ENCODE measurements at regions not wholly inside any gene's neighbourhood (a gene's known extent, or its start where the extent isn't known, plus 50 kb on each side); places are given as distances from the start of the nearest gene placed in this dataset.

GRCh38 chr5:116702776-116703175 is 128.2 kb upstream of the SEMA6A start:
- no peak overlapping the region for H2BK120ac ChIP-seq (ENCODE audit: low read depth, low read length)
- H3K4me2 ChIP-seq (ENCODE audit: insufficient read depth, low read length, poor library complexity, severe bottlenecking) = no peak overlapping the region
- H4K8ac ChIP-seq (ENCODE audit: low read depth, low read length) = no peak overlapping the region
- no peak overlapping the region for H2AFZ ChIP-seq (ENCODE audit: low read length)
- no peak overlapping the region for H2BK15ac ChIP-seq (ENCODE audit: low read length)
- H3K4me1 ChIP-seq (ENCODE audit: control insufficient read depth in 2 of 2, insufficient read depth in 1 of 2, low read depth in 1 of 2, low read length in 2 of 2) = peaks cover 0 to 3% of the 10 kb centered on the region in 2 donors
- H3K79me1 ChIP-seq (ENCODE audit: low read depth, low read length) = no peaks in the 10 kb centered on the region
- no peak overlapping the region for H3K14ac ChIP-seq (ENCODE audit: low read length)
- H4K91ac ChIP-seq (ENCODE audit: low read depth, low read length, poor library complexity) = no peak overlapping the region
- no peak overlapping the region for H3K4ac ChIP-seq (ENCODE audit: low read length)
- H3K9me3 ChIP-seq (replicated peaks in 1 of 2; ENCODE audit: control insufficient read depth in 2 of 2, insufficient read depth in 1 of 2, low read depth in 1 of 2, low read length in 2 of 2) = no peaks in the 10 kb centered on the region
- no peaks in the 10 kb centered on the region for H3K27me3 ChIP-seq (ENCODE audit: control insufficient read depth in 3 of 3, insufficient read depth in 3 of 3, low read depth in 1 of 3, low read length in 3 of 3)
- no peak overlapping the region for H3K27ac ChIP-seq (replicated peaks; ENCODE audit: low read length)
- no peak overlapping the region for H2AK5ac ChIP-seq (ENCODE audit: low read depth, low read length)
- no CpG with 5 or more reads among the region's 1 CpG for WGBS, 2 donors (ENCODE audit: extremely low coverage in 2 of 2, insufficient read length in 2 of 2, insufficient replicate concordance in 1 of 2)
- no peak overlapping the region for H3K9ac ChIP-seq (ENCODE audit: low read depth, low read length, poor library complexity)
- no peak for DNase-seq (ENCODE audit: low spot score)
- no peak overlapping the region for H2BK5ac ChIP-seq (ENCODE audit: low read length)
- H3K23ac ChIP-seq (ENCODE audit: low read depth, low read length, poor library complexity) = no peak overlapping the region
- H3K18ac ChIP-seq (ENCODE audit: low read length) = no peak overlapping the region
- no peaks in the 10 kb centered on the region for H3K36me3 ChIP-seq (replicated peaks in 1 of 2; ENCODE audit: control insufficient read depth in 2 of 2, insufficient read depth in 2 of 2, low read length in 2 of 2)
- H2BK12ac ChIP-seq (ENCODE audit: low read length) = no peak overlapping the region
- H3K4me3 ChIP-seq (ENCODE audit: low read length in 2 of 2) = no peak overlapping the region

GRCh38 chr5:116699332-116699731 is 124.7 kb upstream of the SEMA6A start:
- no peak overlapping the region for H3K4me2 ChIP-seq (ENCODE audit: insufficient read depth, low read length, poor library complexity, severe bottlenecking)
- no peak overlapping the region for H3K4me3 ChIP-seq (ENCODE audit: low read length in 2 of 2)
- WGBS, 2 donors (ENCODE audit: extremely low coverage in 2 of 2, insufficient read length in 2 of 2, insufficient replicate concordance in 1 of 2) = no CpG with 5 or more reads among the region's 1 CpG
- H3K9ac ChIP-seq (ENCODE audit: low read depth, low read length, poor library complexity) = no peak overlapping the region
- no peak overlapping the region for H2BK5ac ChIP-seq (ENCODE audit: low read length)
- no peak overlapping the region for H3K27ac ChIP-seq (replicated peaks; ENCODE audit: low read length)
- H4K91ac ChIP-seq (ENCODE audit: low read depth, low read length, poor library complexity) = no peak overlapping the region
- H2BK120ac ChIP-seq (ENCODE audit: low read depth, low read length) = no peak overlapping the region
- H3K4me1 ChIP-seq (ENCODE audit: control insufficient read depth in 2 of 2, insufficient read depth in 1 of 2, low read depth in 1 of 2, low read length in 2 of 2) = peaks cover 3 to 6% of the 10 kb centered on the region in 2 donors
- H4K8ac ChIP-seq (ENCODE audit: low read depth, low read length) = no peak overlapping the region
- no peak overlapping the region for H3K14ac ChIP-seq (ENCODE audit: low read length)
- H2AFZ ChIP-seq (ENCODE audit: low read length) = no peak overlapping the region
- no peaks in the 10 kb centered on the region for H3K79me1 ChIP-seq (ENCODE audit: low read depth, low read length)
- H3K9me3 ChIP-seq (replicated peaks in 1 of 2; ENCODE audit: control insufficient read depth in 2 of 2, insufficient read depth in 1 of 2, low read depth in 1 of 2, low read length in 2 of 2) = no peaks in the 10 kb centered on the region
- H3K18ac ChIP-seq (ENCODE audit: low read length) = no peak overlapping the region
- DNase-seq (ENCODE audit: low spot score) = no peak
- no peak overlapping the region for H2BK15ac ChIP-seq (ENCODE audit: low read length)
- no peak overlapping the region for H2BK12ac ChIP-seq (ENCODE audit: low read length)
- H3K4ac ChIP-seq (ENCODE audit: low read length) = no peak overlapping the region
- no peaks in the 10 kb centered on the region for H3K27me3 ChIP-seq (ENCODE audit: control insufficient read depth in 3 of 3, insufficient read depth in 3 of 3, low read depth in 1 of 3, low read length in 3 of 3)
- H3K23ac ChIP-seq (ENCODE audit: low read depth, low read length, poor library complexity) = no peak overlapping the region
- no peak overlapping the region for H2AK5ac ChIP-seq (ENCODE audit: low read depth, low read length)
- H3K36me3 ChIP-seq (replicated peaks in 1 of 2; ENCODE audit: control insufficient read depth in 2 of 2, insufficient read depth in 2 of 2, low read length in 2 of 2) = no peaks in the 10 kb centered on the region

GRCh38 chr5:116696366-116696765 is 121.7 kb upstream of the SEMA6A start:
- Histone ChIP-seq H2AK5ac (ENCODE audit: low read depth, low read length) (no peak overlapping the region), H3K14ac (ENCODE audit: low read length) (no peak overlapping the region), H3K23ac (ENCODE audit: low read depth, low read length, poor library complexity) (no peak overlapping the region), H3K79me1 (ENCODE audit: low read depth, low read length) (no peaks in the 10 kb centered on the region), H3K4ac (ENCODE audit: low read length) (no peak overlapping the region), H3K27me3 (ENCODE audit: control insufficient read depth in 3 of 3, insufficient read depth in 3 of 3, low read depth in 1 of 3, low read length in 3 of 3) (no peaks in the 10 kb centered on the region), H3K9ac (ENCODE audit: low read depth, low read length, poor library complexity) (no peak overlapping the region), H4K91ac (ENCODE audit: low read depth, low read length, poor library complexity) (no peak overlapping the region), H2BK5ac (ENCODE audit: low read length) (no peak overlapping the region), H3K36me3 (replicated peaks in 1 of 2; ENCODE audit: control insufficient read depth in 2 of 2, insufficient read depth in 2 of 2, low read length in 2 of 2) (no peaks in the 10 kb centered on the region), H3K4me3 (ENCODE audit: low read length in 2 of 2) (no peak overlapping the region), H3K27ac (replicated peaks; ENCODE audit: low read length) (no peak overlapping the region), H2BK15ac (ENCODE audit: low read length) (no peak overlapping the region), H2BK120ac (ENCODE audit: low read depth, low read length) (no peak overlapping the region), H2AFZ (ENCODE audit: low read length) (peak overlapping the region; percentile 15), H3K4me1 (ENCODE audit: control insufficient read depth in 2 of 2, insufficient read depth in 1 of 2, low read depth in 1 of 2, low read length in 2 of 2) (peaks cover 3 to 6% of the 10 kb centered on the region in 2 donors), H2BK12ac (ENCODE audit: low read length) (no peak overlapping the region), H3K4me2 (ENCODE audit: insufficient read depth, low read length, poor library complexity, severe bottlenecking) (no peak overlapping the region), H3K9me3 (replicated peaks in 1 of 2; ENCODE audit: control insufficient read depth in 2 of 2, insufficient read depth in 1 of 2, low read depth in 1 of 2, low read length in 2 of 2) (no peaks in the 10 kb centered on the region), H4K8ac (ENCODE audit: low read depth, low read length) (no peak overlapping the region), H3K18ac (ENCODE audit: low read length) (peak overlapping the region; percentile 46)
- WGBS, 2 donors (ENCODE audit: extremely low coverage in 2 of 2, insufficient read length in 2 of 2, insufficient replicate concordance in 1 of 2) = no CpG with 5 or more reads among the region's 5 CpGs
- DNase-seq (ENCODE audit: low spot score) = peak; percentile 26

GRCh38 chr5:116695681-116696080 is 121.1 kb upstream of the SEMA6A start:
- no peak overlapping the region for H3K23ac ChIP-seq (ENCODE audit: low read depth, low read length, poor library complexity)
- H3K79me1 ChIP-seq (ENCODE audit: low read depth, low read length) = no peaks in the 10 kb centered on the region
- no peak for DNase-seq (ENCODE audit: low spot score)
- no peaks in the 10 kb centered on the region for H3K36me3 ChIP-seq (replicated peaks in 1 of 2; ENCODE audit: control insufficient read depth in 2 of 2, insufficient read depth in 2 of 2, low read length in 2 of 2)
- H3K4me1 ChIP-seq (ENCODE audit: control insufficient read depth in 2 of 2, insufficient read depth in 1 of 2, low read depth in 1 of 2, low read length in 2 of 2) = peaks cover 3 to 6% of the 10 kb centered on the region in 2 donors
- H3K9me3 ChIP-seq (replicated peaks in 1 of 2; ENCODE audit: control insufficient read depth in 2 of 2, insufficient read depth in 1 of 2, low read depth in 1 of 2, low read length in 2 of 2) = no peaks in the 10 kb centered on the region
- no CpG with 5 or more reads among the region's 3 CpGs for WGBS, 2 donors (ENCODE audit: extremely low coverage in 2 of 2, insufficient read length in 2 of 2, insufficient replicate concordance in 1 of 2)
- H3K9ac ChIP-seq (ENCODE audit: low read depth, low read length, poor library complexity) = no peak overlapping the region
- no peak overlapping the region for H2BK5ac ChIP-seq (ENCODE audit: low read length)
- peak overlapping the region; percentile 15 for H2AFZ ChIP-seq (ENCODE audit: low read length)
- H2AK5ac ChIP-seq (ENCODE audit: low read depth, low read length) = no peak overlapping the region
- no peak overlapping the region for H3K14ac ChIP-seq (ENCODE audit: low read length)
- no peak overlapping the region for H2BK120ac ChIP-seq (ENCODE audit: low read depth, low read length)
- no peak overlapping the region for H3K27ac ChIP-seq (replicated peaks; ENCODE audit: low read length)
- H4K91ac ChIP-seq (ENCODE audit: low read depth, low read length, poor library complexity) = no peak overlapping the region
- H3K18ac ChIP-seq (ENCODE audit: low read length) = no peak overlapping the region
- H3K4me3 ChIP-seq (ENCODE audit: low read length in 2 of 2) = no peak overlapping the region
- no peak overlapping the region for H2BK15ac ChIP-seq (ENCODE audit: low read length)
- H3K27me3 ChIP-seq (ENCODE audit: control insufficient read depth in 3 of 3, insufficient read depth in 3 of 3, low read depth in 1 of 3, low read length in 3 of 3) = no peaks in the 10 kb centered on the region
- H2BK12ac ChIP-seq (ENCODE audit: low read length) = no peak overlapping the region
- H3K4ac ChIP-seq (ENCODE audit: low read length) = no peak overlapping the region
- H4K8ac ChIP-seq (ENCODE audit: low read depth, low read length) = no peak overlapping the region
- H3K4me2 ChIP-seq (ENCODE audit: insufficient read depth, low read length, poor library complexity, severe bottlenecking) = no peak overlapping the region

Data from neuronal stem cell (in vitro differentiated cells).